GM20431 (cell line): ENCODE measurements at regions not wholly inside any gene's neighbourhood (a gene's known extent, or its start where the extent isn't known, plus 50 kb on each side); places are given as distances from the start of the nearest gene placed in this dataset.
"Not testable (repeated sequence)": the region's sequence is repeated elsewhere in the genome, so short reads cannot be mapped to it uniquely, and the experiment has no call there.

Source experiments
- in situ Hi-C: fragments of 300-500 bp; cut with MseI, MboI; formaldehyde crosslinking; loops from one replicate; pipeline ENCODE4 v1.15.0; 2020; ENCODE audit warnings: low sequenced_read_pairs; ENCODE audit not compliant: unreplicated experiment

GRCh38 chr20:48051794-48052474, 266.7 kb upstream of the SULF2 start:
- in situ Hi-C loops = no loop called here

- in situ Hi-C loops = no loop called here
Observed at GRCh38 chr20:48049641-48050040, 264.4 kb upstream of the SULF2 start.

DNA sequence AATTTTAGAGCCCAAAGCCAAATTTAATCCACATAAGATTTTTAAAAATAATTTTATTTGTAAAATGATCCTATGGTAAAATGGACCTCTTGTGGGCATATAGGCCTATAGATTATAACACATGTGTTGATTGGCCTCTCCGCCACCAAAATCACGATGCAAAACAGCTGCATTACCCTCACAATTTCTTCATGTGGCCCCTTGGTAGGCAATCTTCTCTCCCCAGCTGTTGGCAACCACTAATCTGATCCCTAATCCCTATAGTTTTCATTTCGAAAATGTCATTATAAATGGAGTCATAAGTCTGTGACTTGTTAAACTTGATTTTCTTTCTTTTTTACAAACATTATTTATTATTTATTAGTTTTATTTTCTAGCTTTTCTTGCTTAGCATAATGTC, 263.9 kb upstream of the SULF2 start:
- in situ Hi-C loops = no loop called here

- in situ Hi-C loops = no loop called here
Observed at GRCh38 chr20:48047447-48047846, 262.2 kb upstream of the SULF2 start.

DNA sequence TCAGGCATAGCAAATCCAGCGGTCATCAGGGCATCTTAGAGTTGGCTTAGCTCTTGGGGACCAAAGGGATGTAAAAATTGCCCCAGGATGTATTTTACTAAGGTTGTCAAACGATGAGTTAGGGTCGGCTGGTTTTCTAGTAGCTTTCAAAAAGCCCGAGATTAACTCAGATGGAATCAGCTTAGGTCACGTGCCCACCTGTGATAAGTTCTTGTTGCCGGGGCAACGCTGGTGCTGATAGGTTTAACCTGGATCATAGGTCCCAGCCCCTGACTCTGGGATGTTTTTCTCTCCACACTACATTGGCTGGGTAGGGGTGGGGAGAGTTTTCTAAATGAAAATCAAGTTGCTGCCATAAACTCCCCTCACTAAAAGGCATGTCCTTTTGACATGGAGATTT, 257.3 kb upstream of the SULF2 start:
- in situ Hi-C loops = no loop called here

DNA sequence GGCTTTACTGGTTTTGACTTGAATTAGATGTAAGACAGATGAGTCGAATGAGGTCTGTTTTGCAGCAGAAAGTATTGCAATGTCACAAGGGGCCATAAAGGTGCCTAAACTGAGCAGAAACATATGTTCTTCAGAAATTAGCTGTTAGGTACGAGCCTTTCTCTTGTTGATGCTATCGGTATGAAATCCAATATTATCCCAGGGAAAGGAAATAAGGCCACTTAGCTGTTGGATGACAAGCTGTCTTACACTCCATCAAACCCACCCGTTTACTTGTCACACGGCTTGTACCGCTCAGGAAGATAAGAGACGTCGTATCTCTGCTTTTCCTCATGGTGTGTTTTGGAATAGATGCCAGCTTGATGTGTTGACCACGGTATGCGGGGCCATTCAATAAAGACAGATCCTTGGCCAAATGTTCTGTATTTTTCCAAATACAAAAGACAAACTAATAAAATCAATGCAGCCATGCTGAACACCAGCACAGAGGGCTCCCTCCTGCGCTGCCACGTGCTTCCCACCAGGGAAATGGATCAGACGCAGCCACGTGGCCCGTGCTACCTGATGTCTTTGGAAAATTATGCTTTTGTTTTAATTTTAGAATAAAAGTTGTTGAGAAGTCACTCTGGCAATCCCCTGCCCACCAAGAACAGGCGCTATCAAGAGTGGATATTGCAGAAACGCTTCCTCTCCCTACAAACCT, 255.9 kb upstream of the SULF2 start:
- in situ Hi-C loops = no loop called here

- in situ Hi-C loops = no loop called here
Observed at GRCh38 chr20:48040491-48040890, 255.2 kb upstream of the SULF2 start.

- in situ Hi-C loops = no loop called here
Observed at GRCh38 chr20:48040051-48040450, 254.8 kb upstream of the SULF2 start.

DNA sequence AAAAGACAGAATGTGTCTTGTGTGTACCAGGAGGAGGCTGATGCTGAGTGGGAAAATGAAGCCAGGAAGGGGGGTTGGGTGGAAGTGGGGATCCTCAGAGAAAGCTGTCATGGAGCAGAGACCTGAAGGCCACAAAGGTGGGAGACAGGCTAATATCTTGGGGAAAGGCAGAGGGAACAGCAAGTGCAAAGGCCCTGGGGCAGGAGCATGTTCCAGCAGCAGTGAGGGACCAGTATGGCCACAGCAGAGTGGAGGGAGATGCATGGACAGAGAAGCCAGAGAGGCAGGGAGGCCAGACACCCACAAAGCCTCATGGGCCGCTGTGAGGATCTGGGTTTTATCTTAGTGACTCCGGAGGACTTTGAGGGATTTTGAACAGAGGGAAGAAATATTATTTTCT, 254.2 kb upstream of the SULF2 start:
- in situ Hi-C loops = no loop called here

DNA sequence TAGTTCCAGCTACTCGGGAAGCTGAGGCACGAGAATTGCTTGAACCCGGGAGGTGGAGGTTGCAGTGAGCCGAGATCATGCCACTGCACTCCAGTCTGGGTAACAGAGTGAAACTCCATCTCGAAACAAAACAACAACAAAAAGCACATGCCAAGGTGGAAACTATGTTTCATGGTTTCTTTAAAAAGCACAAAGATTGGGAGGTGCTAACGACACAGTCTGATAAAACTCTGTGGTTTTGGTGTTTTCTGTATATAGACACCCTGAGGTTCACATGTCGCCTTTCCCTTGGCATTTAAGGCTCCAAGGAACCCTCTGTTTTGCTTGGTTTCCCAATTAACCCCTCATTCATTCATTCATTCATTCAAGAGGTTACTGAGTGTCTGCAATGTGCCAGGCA, 253.4 kb upstream of the SULF2 start:
- in situ Hi-C loops = no loop called here

DNA sequence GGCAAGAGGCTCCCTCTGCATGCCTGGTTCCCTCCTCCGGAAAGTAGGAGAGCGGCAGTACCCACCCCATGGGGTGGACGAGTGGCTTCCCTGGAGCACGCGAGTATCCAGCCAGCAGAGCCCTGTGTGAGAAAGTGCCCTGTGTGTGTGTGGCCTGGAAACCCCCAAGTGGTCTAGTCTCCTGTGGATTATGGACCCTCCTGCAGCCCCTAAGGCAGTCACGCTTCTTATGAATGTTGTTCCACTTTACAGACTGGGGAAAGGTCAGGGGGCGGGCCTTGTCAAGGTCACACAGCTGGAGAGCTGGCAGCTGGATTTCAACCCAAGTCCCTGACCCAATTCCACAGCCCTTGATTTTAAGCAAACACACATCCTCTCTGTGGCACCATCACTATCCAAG, 252.5 kb upstream of the SULF2 start:
- in situ Hi-C loops = not testable (repeated sequence)

- in situ Hi-C loops = no loop called here
Observed at GRCh38 chr20:48035961-48036731, 250.9 kb upstream of the SULF2 start.

GRCh38 chr20:48034751-48035150, 249.5 kb upstream of the SULF2 start:
- in situ Hi-C loops = no loop called here

GRCh38 chr20:48033005-48033404, 247.7 kb upstream of the SULF2 start:
- in situ Hi-C loops = not testable (repeated sequence)

- in situ Hi-C loops = no loop called here
Observed at GRCh38 chr20:48031122-48031521, 245.8 kb upstream of the SULF2 start.

DNA sequence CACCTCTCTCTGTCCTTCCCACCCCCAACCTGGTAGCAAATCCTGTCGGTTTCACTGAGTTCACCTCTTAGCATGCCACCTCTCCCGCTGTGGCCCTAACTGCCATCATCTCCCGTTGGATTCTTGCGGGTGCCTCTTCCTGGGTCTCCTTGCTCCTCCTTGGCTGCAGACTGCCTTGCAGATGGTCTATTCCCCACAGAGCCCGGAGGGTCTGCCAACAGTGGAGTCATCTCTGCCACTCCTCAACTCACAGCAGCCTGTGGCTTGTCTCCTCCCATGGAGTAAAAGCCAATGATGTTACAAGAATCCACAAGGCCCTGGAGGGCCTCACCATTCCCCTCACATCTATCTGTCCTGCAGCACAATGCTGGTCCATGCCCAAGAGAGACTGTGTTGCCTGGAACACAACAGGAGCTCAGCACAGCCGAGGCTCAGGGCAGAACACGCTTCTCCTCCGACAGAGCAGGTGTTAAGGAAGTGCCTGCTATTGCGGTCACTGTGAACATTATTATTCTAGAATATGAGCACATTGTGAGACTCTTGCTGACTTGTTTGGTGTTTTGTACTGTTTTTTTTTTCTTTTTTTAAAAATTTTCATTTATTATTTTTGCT, 241.8 kb upstream of the SULF2 start:
- in situ Hi-C loops = no loop called here

GRCh38 chr20:48025661-48026060, 240.4 kb upstream of the SULF2 start:
- in situ Hi-C loops = no loop called here

DNA sequence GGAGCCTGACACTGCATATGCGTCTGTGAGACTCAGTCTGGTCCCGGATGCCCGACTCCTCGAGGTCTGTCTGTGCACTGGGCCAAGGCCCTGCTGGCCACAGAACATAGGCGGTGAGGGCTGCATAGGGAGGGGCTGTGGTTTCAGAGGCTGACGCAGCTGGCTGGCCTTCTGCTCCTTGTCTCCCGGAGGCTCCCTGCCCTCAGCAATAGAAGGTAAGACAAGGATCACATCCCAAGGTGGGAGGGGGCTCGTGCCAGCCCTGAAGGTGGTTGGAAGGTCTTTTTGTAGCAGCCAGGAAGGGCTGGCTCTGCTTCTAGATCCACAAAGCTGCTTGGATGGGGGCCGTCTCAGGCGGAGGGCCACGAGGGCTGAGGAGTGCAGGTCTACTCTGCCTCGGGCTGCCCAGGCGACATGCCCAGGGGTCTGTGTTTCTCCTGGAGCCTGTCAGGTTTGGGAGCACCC, 239.8 kb upstream of the SULF2 start:
- in situ Hi-C loops = no loop called here

DNA sequence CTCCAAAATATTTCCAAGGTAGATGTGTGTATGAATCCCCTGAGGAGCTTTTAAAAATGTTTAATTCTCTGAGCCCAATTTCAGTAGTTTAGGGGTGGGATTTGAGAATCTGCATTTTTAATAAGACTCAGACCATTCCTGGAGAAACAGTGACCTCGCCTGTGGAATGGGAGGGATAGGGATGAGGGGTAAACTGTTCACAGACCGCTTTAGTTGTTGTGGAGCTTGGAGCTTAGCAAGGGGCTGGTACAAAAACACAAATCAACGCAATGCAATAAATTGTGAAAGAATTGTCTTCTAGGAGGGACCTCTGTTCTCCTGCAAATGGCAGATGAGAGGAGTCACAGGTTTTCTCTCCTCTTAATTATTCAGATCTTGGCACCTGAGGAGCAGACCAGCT, 239.3 kb upstream of the SULF2 start:
- in situ Hi-C loops = no loop called here

- in situ Hi-C loops = not testable (repeated sequence)
Observed at GRCh38 chr20:48020696-48021095, 235.4 kb upstream of the SULF2 start.

DNA sequence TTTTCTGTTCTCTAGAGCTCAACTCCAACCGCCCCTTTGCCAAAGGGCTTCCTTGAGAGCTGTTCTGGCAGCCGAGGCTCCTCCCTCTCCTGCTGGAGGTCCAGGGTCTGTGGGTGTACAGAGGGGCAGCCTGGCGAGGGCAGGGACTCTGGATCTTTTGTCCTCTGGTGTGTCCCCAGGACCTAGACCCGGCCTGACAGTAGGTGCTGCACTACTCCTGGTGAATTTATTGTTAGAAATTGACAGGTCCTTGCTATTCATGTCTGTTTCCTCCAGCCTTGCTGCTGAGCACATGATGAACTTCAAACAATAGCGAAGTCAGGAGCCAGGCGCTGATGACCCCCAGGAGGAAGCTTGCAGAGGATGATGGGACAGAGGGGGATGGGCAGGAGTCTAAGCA, 234.7 kb upstream of the SULF2 start:
- in situ Hi-C loops = no loop called here
